ENCODE measurements at regions not wholly inside any gene's neighbourhood (a gene's known extent, or its start where the extent isn't known, plus 50 kb on each side); places are given as distances from the start of the nearest gene placed in this dataset.

- H3K9me3 ChIP-seq, result peaks cover 0 to 14% (median 0%) of the 10 kb centered on the region in 3 donors
- no peak overlapping the region for H3K4me3 ChIP-seq
- 81 to 95% methylated on average over 4 to 6 of the region's 6 CpGs for WGBS, 2 donors (ENCODE audit: low coverage in 1 of 2)
- peaks cover 10% of the 10 kb centered on the region for H3K27me3 ChIP-seq
- no peak overlapping the region for H3K27ac ChIP-seq
- TF ChIP-seq POLR2AphosphoS5 (IDR thresholded peaks at IDR 0.05) (no peak), POLR2A (IDR thresholded peaks at IDR 0.05) (no peak), EP300 (IDR thresholded peaks at IDR 0.05) (no peak)
- TF ChIP-seq, protein P1, sequence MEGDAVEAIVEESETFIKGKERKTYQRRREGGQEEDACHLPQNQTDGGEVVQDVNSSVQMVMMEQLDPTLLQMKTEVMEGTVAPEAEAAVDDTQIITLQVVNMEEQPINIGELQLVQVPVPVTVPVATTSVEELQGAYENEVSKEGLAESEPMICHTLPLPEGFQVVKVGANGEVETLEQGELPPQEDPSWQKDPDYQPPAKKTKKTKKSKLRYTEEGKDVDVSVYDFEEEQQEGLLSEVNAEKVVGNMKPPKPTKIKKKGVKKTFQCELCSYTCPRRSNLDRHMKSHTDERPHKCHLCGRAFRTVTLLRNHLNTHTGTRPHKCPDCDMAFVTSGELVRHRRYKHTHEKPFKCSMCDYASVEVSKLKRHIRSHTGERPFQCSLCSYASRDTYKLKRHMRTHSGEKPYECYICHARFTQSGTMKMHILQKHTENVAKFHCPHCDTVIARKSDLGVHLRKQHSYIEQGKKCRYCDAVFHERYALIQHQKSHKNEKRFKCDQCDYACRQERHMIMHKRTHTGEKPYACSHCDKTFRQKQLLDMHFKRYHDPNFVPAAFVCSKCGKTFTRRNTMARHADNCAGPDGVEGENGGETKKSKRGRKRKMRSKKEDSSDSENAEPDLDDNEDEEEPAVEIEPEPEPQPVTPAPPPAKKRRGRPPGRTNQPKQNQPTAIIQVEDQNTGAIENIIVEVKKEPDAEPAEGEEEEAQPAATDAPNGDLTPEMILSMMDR (IDR thresholded peaks at IDR 0.05), result no peak
- no peak for ATAC-seq
- H3K4me1 ChIP-seq, result no peaks in the 10 kb centered on the region
- no peaks in the 10 kb centered on the region for H3K36me3 ChIP-seq
Measured at GRCh38 chr19:30316560-30317106, 55.6 kb upstream of the ZNF536 start.

DNA sequence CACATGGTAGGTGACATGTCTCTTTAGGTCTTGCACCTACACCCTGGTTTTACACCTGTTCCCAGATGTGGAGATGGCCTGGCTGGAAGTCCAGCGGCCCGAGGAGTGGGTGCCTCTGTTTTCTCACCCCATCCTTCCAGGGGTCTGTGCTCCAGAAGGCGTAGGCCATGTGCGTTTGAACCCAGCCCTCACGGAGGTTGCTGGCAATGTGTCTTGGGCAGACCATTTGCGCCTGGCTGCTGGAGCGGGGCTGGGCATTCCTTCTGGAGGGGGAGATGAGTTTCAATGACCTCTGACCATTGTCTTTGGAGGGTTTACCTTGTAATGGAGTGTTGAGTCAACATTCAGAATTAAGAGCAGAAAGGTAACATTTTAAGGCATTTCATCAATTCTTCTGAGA lies 54.8 kb upstream of the ZNF536 start:
- no peak for ATAC-seq
- H3K9me3 ChIP-seq, result peaks cover 0 to 14% (median 0%) of the 10 kb centered on the region in 3 donors
- H3K36me3 ChIP-seq, result no peaks in the 10 kb centered on the region
- no peaks in the 10 kb centered on the region for H3K4me1 ChIP-seq
- WGBS, 2 donors (ENCODE audit: low coverage in 1 of 2), result 78 to 89% methylated on average over 5 to 6 of the region's 7 CpGs
- TF ChIP-seq EP300 (IDR thresholded peaks at IDR 0.05), result no peak
- no peak for TF ChIP-seq POLR2AphosphoS5 (IDR thresholded peaks at IDR 0.05)
- no peak overlapping the region for H3K27ac ChIP-seq
- no peak overlapping the region for H3K4me3 ChIP-seq
- peaks cover 10% of the 10 kb centered on the region for H3K27me3 ChIP-seq

- ATAC-seq, result no peak
- WGBS, 2 donors (ENCODE audit: low coverage in 1 of 2), result 77 to 90% methylated on average over 5 of the region's 5 CpGs
- H3K4me3 ChIP-seq, result no peak overlapping the region
- TF ChIP-seq POLR2AphosphoS5 (IDR thresholded peaks at IDR 0.05) (no peak), EP300 (IDR thresholded peaks at IDR 0.05) (no peak), POLR2A (IDR thresholded peaks at IDR 0.05) (no peak)
- TF ChIP-seq, protein P1 (IDR thresholded peaks at IDR 0.05), result no peak
- no peak overlapping the region for H3K27ac ChIP-seq
- H3K27me3 ChIP-seq, result peaks cover 10% of the 10 kb centered on the region
- H3K36me3 ChIP-seq, result no peaks in the 10 kb centered on the region
- H3K4me1 ChIP-seq, result no peaks in the 10 kb centered on the region
- H3K9me3 ChIP-seq, result peaks cover 0 to 14% (median 0%) of the 10 kb centered on the region in 3 donors
Measured at GRCh38 chr19:30318261-30318660, 53.9 kb upstream of the ZNF536 start.

DNA sequence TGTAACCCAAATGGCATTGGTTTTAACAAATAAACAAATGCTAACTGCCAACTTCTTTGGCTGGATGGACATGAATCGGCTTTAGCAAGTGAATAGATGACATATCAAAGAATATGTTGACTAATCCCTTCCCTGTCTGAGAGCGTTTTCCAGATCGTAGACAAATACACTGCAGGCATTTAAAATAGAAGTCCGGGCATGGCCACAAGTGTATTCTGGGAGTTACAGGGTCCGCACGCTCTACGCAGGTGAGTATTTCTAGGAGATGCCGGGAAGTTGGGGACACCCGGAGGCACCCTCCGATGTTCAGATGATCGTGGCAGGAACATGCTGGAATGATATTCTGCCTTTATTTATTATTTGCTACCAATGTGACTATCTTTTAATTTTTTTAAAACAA lies 53.2 kb upstream of the ZNF536 start:
- TF ChIP-seq, protein P1 (IDR thresholded peaks at IDR 0.05), result no peak
- TF ChIP-seq POLR2A (IDR thresholded peaks at IDR 0.05), result no peak
- no peak for TF ChIP-seq EP300 (IDR thresholded peaks at IDR 0.05)
- TF ChIP-seq POLR2AphosphoS5 (IDR thresholded peaks at IDR 0.05), result no peak
- peaks cover 10% of the 10 kb centered on the region for H3K27me3 ChIP-seq
- ATAC-seq, result no peak
- no peaks in the 10 kb centered on the region for H3K4me1 ChIP-seq
- no peak overlapping the region for H3K27ac ChIP-seq
- no peak overlapping the region for H3K4me3 ChIP-seq
- H3K9me3 ChIP-seq, result peaks cover 0 to 14% (median 0%) of the 10 kb centered on the region in 3 donors
- H3K36me3 ChIP-seq, result no peaks in the 10 kb centered on the region
- WGBS, 2 donors (ENCODE audit: low coverage in 1 of 2), result 79 to 86% methylated on average over 7 to 11 of the region's 11 CpGs

- no peak overlapping the region for H3K4me3 ChIP-seq
- H3K27ac ChIP-seq, result no peak overlapping the region
- H3K36me3 ChIP-seq, result no peaks in the 10 kb centered on the region
- TF ChIP-seq, protein P1 (IDR thresholded peaks at IDR 0.05), result no peak
- TF ChIP-seq EP300 (IDR thresholded peaks at IDR 0.05), result no peak
- no peak for TF ChIP-seq POLR2AphosphoS5 (IDR thresholded peaks at IDR 0.05)
- no peak for TF ChIP-seq POLR2A (IDR thresholded peaks at IDR 0.05)
- peaks cover 10% of the 10 kb centered on the region for H3K27me3 ChIP-seq
- H3K4me1 ChIP-seq, result no peaks in the 10 kb centered on the region
- ATAC-seq, result no peak
- H3K9me3 ChIP-seq, result peaks cover 0 to 14% (median 0%) of the 10 kb centered on the region in 3 donors
- WGBS, 2 donors (ENCODE audit: low coverage in 1 of 2), result 65 to 83% methylated on average over 2 of the region's 2 CpGs
Measured at GRCh38 chr19:30319411-30319810, 52.8 kb upstream of the ZNF536 start.

Measured in gastroesophageal sphincter (tissue), 4 donors.